Body of pancreas (tissue), 4 donors: ENCODE measurements at regions not wholly inside any gene's neighbourhood (a gene's known extent, or its start where the extent isn't known, plus 50 kb on each side); places are given as distances from the start of the nearest gene placed in this dataset.

Experiments
- POLR2A ChIP-seq, 3 donors: fragments of 450-650 bp; IDR thresholded peaks; one replicate each; pipeline ENCODE4 v1.6.1; 2016; ENCODE audit warnings: antibody characterized with exemption in 3 of 3, mild to moderate bottlenecking in 2 of 3
- TF ChIP-seq, protein P1 (sequence below), 7 experiments: fragments of 450-650 bp in 4 of 7; fragments of 200-600 bp in 3 of 7; sonication (generic) in 3 of 7; IDR thresholded peaks; one replicate each; pipeline ENCODE4 v1.5.1; 2016 to 2019; ENCODE audit warnings: antibody characterized with exemption in 7 of 7

DNA sequence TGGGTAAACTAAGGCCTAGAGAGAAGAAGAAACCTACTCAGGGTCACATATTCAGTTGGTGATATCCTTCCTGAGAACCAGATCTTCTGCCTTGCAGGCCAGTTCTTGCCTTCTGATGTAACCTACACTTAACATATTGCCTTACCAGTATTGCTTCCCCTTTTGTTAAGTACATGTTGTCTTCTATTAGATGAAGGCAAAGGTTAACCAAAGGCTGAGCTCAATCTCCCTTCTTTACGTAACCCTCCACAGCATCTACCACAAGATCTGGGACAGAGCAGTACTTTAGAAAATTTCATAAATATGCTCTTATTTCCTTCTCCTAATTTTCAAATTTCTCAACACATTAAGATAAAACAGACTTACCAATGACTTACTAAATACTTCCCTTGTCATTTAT lies 474.4 kb downstream of the SH2D1A start:
- TF ChIP-seq POLR2A (IDR thresholded peaks at IDR 0.05), result no peak
- TF ChIP-seq, protein P1, sequence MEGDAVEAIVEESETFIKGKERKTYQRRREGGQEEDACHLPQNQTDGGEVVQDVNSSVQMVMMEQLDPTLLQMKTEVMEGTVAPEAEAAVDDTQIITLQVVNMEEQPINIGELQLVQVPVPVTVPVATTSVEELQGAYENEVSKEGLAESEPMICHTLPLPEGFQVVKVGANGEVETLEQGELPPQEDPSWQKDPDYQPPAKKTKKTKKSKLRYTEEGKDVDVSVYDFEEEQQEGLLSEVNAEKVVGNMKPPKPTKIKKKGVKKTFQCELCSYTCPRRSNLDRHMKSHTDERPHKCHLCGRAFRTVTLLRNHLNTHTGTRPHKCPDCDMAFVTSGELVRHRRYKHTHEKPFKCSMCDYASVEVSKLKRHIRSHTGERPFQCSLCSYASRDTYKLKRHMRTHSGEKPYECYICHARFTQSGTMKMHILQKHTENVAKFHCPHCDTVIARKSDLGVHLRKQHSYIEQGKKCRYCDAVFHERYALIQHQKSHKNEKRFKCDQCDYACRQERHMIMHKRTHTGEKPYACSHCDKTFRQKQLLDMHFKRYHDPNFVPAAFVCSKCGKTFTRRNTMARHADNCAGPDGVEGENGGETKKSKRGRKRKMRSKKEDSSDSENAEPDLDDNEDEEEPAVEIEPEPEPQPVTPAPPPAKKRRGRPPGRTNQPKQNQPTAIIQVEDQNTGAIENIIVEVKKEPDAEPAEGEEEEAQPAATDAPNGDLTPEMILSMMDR (IDR thresholded peaks at IDR 0.05), result no peak
